Spleen (tissue), 11 donors: ENCODE measurements at regions not wholly inside any gene's neighbourhood (a gene's known extent, or its start where the extent isn't known, plus 50 kb on each side); places are given as distances from the start of the nearest gene placed in this dataset.
A peak's percentile ranks its signal among the peaks of the same experiment; 100 is the strongest.

Experiments used
- DNase-seq: peaks from one replicate; pipeline ENCODE4 v3.0.0-alpha.2; 2020
- H3K27ac ChIP-seq, 8 donors: fragments of 200-600 bp; sonication (generic) in 7 of 8; 1 replicate in 4 of 8; 2 replicates in 4 of 8; pipeline versions ENCODE4 v1.5.0 to v1.8.0; 2016 to 2021; ENCODE audit warnings: inconsistent platforms in 4 of 8, mild to moderate bottlenecking in 4 of 8, moderate library complexity in 1 of 8
- H3K27me3 ChIP-seq, 7 donors: fragments of 200-600 bp; sonication (generic) in 6 of 7; replicated peaks in 1 of 7; 1 replicate in 4 of 7; 2 replicates in 3 of 7; pipeline versions ENCODE4 v1.5.0 to v1.8.0; 2016 to 2021; ENCODE audit warnings: inconsistent platforms in 3 of 7, mild to moderate bottlenecking in 1 of 7
- H3K36me3 ChIP-seq, 6 donors: fragments of 200-600 bp; sonication (generic) in 5 of 6; 1 replicate in 4 of 6; 2 replicates in 2 of 6; pipeline versions ENCODE4 v1.5.0 to v1.8.0; 2016 to 2021; ENCODE audit warnings: inconsistent platforms in 2 of 6
- H3K4me1 ChIP-seq, 6 donors: fragments of 200-600 bp; sonication (generic) in 5 of 6; 1 replicate in 3 of 6; 2 replicates in 3 of 6; pipeline versions ENCODE4 v1.5.0 to v1.8.0; 2016 to 2021; ENCODE audit warnings: inconsistent platforms in 3 of 6
- H3K4me3 ChIP-seq, 8 donors: fragments of 200-600 bp; sonication (generic) in 7 of 8; 1 replicate in 4 of 8; 2 replicates in 4 of 8; pipeline versions ENCODE4 v1.5.0 to v1.8.0; 2016 to 2021; ENCODE audit warnings: inconsistent platforms in 4 of 8, mild to moderate bottlenecking in 4 of 8, moderate library complexity in 2 of 8
- H3K9me3 ChIP-seq, 8 donors: fragments of 200-600 bp; sonication (generic) in 7 of 8; 1 replicate in 4 of 8; 2 replicates in 4 of 8; pipeline versions ENCODE4 v1.5.0 to v1.8.0; 2016 to 2021; ENCODE audit warnings: inconsistent platforms in 4 of 8
- POLR2A ChIP-seq, 3 donors: fragments of 450-650 bp; IDR thresholded peaks; one replicate each; pipeline ENCODE4 v1.5.1; 2017; ENCODE audit warnings: antibody characterized with exemption in 3 of 3, mild to moderate bottlenecking in 1 of 3
- POLR2AphosphoS5 ChIP-seq, 3 donors: sonication (generic); formaldehyde crosslinking; IDR thresholded peaks; one replicate each; pipeline ENCODE4 v1.5.1; 2017; ENCODE audit warnings: antibody characterized with exemption in 3 of 3
- WGBS, 5 donors: extraction: QIAGEN DNeasy Blood & Tissue Kit in 3 of 5; methylation state at CpG; one replicate each; pipeline versions ENCODE4 v1.1.5 to v1.1.7; 2013 to 2018; 5-methylcytosine and 5-hydroxymethylcytosine counted together
- intact Hi-C: fragments of 100-400 bp; cut with DNase I; formaldehyde crosslinking; loops from one replicate; pipeline ENCODE4 v1.15.0; 2023; ENCODE audit warnings: low total_unique reads
- TF ChIP-seq, protein P1 (sequence below), 11 experiments: fragments of 200-600 bp in 7 of 11; fragments of 450-650 bp in 4 of 11; sonication (generic) in 4 of 11; IDR thresholded peaks in 8 of 11; conservative IDR thresholded peaks in 3 of 11; 1 replicate in 7 of 11; 2 replicates in 4 of 11; pipeline versions ENCODE4 v1.4.0 to v1.8.0; 2016 to 2021; ENCODE audit warnings: antibody characterized with exemption in 11 of 11, inconsistent platforms in 4 of 11, mild to moderate bottlenecking in 1 of 11
- donor health status: healthy with polysubstance abuse.
- donor health status: DM: no; HTN: no; CAD: no; lungs with moderate emphysema.
- donor health status: DM: no; HTN: no; CAD: no.
- donor health status: Bipolar disorder and iron deficiency.
- donor health status: healthy.
- donor health status: DM: no; HTN: no; CAD: no.
- donor health status: DM: yes; HTN: yes; CAD: no.

GRCh38 chr15:92709110-92709790 lies 53.7 kb upstream of the FAM174B start:
- peaks cover 0 to 9% (median 3%) of the 10 kb centered on the region in 6 donors for H3K4me1 ChIP-seq
- TF ChIP-seq POLR2AphosphoS5 (IDR thresholded peaks at IDR 0.05), result no peak
- TF ChIP-seq, protein P1, sequence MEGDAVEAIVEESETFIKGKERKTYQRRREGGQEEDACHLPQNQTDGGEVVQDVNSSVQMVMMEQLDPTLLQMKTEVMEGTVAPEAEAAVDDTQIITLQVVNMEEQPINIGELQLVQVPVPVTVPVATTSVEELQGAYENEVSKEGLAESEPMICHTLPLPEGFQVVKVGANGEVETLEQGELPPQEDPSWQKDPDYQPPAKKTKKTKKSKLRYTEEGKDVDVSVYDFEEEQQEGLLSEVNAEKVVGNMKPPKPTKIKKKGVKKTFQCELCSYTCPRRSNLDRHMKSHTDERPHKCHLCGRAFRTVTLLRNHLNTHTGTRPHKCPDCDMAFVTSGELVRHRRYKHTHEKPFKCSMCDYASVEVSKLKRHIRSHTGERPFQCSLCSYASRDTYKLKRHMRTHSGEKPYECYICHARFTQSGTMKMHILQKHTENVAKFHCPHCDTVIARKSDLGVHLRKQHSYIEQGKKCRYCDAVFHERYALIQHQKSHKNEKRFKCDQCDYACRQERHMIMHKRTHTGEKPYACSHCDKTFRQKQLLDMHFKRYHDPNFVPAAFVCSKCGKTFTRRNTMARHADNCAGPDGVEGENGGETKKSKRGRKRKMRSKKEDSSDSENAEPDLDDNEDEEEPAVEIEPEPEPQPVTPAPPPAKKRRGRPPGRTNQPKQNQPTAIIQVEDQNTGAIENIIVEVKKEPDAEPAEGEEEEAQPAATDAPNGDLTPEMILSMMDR (IDR thresholded peaks at IDR 0.05 in 8 of 11, conservative IDR thresholded peaks at IDR 0.05 in 3 of 11), result no peak
- no peak for TF ChIP-seq POLR2A (IDR thresholded peaks at IDR 0.05)
- intact Hi-C loops, result no loop called here

GRCh38 chr15:92711457-92711831 lies 55.9 kb upstream of the FAM174B start:
- Histone ChIP-seq H3K27me3 (peaks cover 0 to 33% (median 3%) of the 10 kb centered on the region in 7 donors), H3K9me3 (no peaks in the 10 kb centered on the region), H3K4me1 (peaks cover 0 to 19% (median 14%) of the 10 kb centered on the region in 6 donors), H3K27ac (no peak overlapping the region), H3K4me3 (no peak overlapping the region), H3K36me3 (no peaks in the 10 kb centered on the region)
- WGBS, 5 donors, result 86 to 99% (median 95%) methylated on average over 26 to 30 of the region's 30 CpGs
- intact Hi-C loops, result loop anchor here (10.0 kb wide), 1 partner anchor 437 kb away; no protein-coding TSS in a partner anchor
- TF ChIP-seq POLR2AphosphoS5 (IDR thresholded peaks at IDR 0.05), result no peak
- TF ChIP-seq POLR2A (IDR thresholded peaks at IDR 0.05), result no peak
- TF ChIP-seq, protein P1 (IDR thresholded peaks at IDR 0.05 in 8 of 11, conservative IDR thresholded peaks at IDR 0.05 in 3 of 11), result no peak
- DNase-seq, result no peak

More at GRCh38 chr15:92709110-92709790, 53.7 kb upstream of the FAM174B start:
- Histone ChIP-seq H3K9me3 (no peaks in the 10 kb centered on the region), H3K27me3 (peaks cover 0 to 12% (median 0%) of the 10 kb centered on the region in 7 donors), H3K27ac (no peak overlapping the region), H3K4me3 (no peak overlapping the region), H3K36me3 (no peaks in the 10 kb centered on the region)
- WGBS, 5 donors, result 25 to 37% (median 30%) methylated on average over 10 of the region's 10 CpGs
- DNase-seq, result no peak

DNA sequence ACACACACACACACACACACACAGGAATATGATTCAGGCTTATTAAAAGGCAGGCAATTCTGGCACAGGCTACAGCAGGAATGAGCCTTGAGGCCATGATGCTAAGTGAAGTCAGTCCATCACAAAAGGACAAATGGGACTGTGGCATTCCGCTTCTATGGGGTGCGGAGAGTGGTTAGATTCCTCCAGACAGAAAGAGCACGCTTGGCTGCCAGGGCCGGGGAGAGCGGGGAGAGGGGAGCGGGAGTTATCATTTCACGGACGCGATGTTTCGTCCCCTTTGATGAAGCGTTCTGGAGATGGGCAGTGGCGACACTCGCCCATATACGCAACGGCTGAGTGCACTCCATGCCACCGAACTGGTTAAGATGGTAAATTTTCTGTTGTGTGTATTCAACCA lies 58.5 kb upstream of the FAM174B start:
- intact Hi-C loops, result loop anchor here (10.0 kb wide), 1 partner anchor 439 kb away; no protein-coding TSS in a partner anchor
- DNase-seq, result no peak
- TF ChIP-seq POLR2A (IDR thresholded peaks at IDR 0.05) (no peak), POLR2AphosphoS5 (IDR thresholded peaks at IDR 0.05) (no peak)
- TF ChIP-seq, protein P1 (IDR thresholded peaks at IDR 0.05 in 8 of 11, conservative IDR thresholded peaks at IDR 0.05 in 3 of 11), result no peak
- Histone ChIP-seq H3K9me3 (no peaks in the 10 kb centered on the region), H3K27me3 (peaks cover 0 to 55% (median 3%) of the 10 kb centered on the region in 7 donors), H3K4me1 (peaks cover 0 to 18% (median 13%) of the 10 kb centered on the region in 6 donors), H3K27ac (peak overlapping the region in 5 of 8 donors; percentile 16 to 55 (median 41)), H3K36me3 (no peaks in the 10 kb centered on the region), H3K4me3 (peak overlapping the region; percentile 26 to 74 (median 56))
- 3 to 8% (median 6%) methylated on average over 8 to 16 of the region's 16 CpGs for WGBS, 5 donors
